ENCODE measurements at regions not wholly inside any gene's neighbourhood (a gene's known extent, or its start where the extent isn't known, plus 50 kb on each side); places are given as distances from the start of the nearest gene placed in this dataset.

DNA sequence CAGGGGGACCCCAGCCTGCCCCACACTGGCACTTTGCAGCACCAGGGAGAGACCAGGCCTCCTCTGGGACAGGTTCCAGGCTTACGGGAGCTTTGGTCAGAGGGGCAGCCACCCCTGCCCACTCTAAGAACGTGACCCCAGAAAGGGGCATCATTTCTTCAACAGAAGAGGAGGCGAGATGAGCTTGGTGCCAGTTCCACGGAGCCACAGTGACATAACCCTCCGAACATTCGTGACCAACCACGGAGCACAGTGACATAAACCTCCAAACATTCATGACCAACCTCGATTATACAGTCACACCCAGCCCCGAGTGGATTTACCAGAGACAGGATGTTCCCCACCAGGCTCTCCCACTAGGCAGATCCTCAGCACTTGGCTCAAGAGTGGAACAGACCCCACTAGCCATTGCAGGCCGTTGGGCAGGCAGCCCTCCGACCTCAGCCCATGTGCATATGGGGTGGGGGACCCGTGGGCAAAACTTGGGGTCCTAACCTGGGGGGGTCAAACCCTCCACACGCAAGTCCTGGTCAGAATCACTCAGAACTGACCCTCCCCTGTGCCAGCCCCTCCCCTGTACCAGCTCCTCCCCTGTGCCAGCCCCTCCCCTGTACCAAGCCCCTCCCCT lies 112.9 kb downstream of the METRNL start:
- peak; percentile 46 for DNase-seq (ENCODE audit: low read depth)

DNA sequence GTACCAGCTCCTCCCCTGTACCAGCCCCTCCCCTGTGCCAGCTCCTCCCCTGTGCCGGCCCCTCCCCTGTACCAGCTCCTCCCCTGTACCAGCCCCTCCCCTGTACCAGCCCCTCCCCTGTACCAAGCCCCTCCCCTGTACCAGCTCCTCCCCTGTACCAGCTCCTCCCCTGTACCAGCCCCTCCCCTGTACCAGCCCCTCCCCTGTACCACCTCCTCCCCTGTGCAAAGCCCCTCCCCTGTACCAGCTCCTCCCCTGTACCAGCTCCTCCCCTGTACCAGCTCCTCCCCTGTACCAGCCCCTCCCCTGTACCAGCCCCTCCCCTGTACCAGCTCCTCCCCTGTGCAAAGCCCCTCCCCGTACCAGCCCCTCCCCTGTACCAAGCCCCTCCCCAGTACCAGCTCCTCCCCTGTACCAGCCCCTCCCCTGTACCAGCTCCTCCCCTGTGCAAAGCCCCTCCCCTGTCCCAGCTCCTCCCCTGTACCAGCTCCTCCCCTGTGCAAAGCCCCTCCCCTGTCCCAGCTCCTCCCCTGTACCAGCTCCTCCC lies 113.5 kb downstream of the METRNL start:
- DNase-seq (ENCODE audit: low read depth) = peak; percentile 58

DNA sequence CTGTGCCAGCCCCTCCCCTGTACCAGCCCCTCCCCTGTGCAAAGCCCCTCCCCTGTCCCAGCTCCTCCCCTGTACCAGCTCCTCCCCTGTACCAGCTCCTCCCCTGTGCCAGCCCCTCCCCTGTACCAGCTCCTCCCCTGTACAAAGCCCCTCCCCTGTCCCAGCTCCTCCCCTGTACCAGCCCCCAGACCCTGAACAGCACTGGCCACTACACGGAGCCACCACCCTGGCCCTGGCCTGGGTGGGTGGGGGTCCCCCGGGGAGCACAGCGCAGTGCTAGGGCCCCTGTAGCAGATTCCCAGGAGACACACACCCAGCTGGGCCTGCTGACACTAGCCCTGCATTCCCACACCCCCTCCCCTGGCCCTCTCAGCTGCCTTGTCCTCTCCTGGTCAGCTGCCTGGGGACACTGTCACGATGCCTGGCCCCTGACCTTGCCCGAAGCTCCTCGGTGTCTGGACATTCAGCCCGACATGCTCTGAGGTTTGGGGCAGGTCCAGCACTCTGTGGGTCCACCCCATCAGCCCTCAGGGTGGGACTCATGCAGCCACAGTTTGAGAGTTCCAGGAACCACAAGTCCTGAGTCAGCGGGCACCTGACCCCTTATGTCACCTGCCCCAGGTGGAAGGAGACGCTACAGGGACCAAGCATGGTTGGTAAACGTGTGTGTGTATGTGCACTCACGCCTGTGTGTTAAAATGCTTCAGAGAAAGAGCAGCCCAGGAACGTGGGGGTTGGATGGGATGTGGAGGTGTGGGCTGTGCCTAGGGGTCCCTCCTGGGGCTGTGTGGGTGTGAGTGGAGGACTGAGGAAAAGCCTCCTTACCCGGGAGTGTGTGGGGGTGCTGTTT lies 114.2 kb downstream of the METRNL start:
- no peak for DNase-seq (ENCODE audit: low read depth)

DNA sequence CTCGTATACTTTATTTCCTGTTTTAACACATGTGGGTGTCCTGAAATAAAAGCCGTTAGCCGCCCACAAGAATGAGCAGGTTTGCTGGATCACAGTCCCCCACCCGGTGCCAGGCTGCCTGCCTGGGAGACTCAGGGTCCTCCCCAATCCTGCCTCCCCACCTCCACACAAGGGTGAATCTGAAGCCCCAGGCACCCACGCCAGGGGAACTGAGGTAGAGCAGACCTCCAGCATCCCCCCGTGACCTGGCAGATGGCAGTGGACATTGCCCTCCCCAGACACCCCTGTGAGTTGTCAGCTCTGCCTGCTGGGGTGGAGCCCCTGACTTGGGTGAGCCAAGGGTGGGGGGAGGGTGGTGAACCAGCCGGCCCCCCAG lies 114.8 kb downstream of the METRNL start:
- DNase-seq (ENCODE audit: low read depth) = no peak

DNA sequence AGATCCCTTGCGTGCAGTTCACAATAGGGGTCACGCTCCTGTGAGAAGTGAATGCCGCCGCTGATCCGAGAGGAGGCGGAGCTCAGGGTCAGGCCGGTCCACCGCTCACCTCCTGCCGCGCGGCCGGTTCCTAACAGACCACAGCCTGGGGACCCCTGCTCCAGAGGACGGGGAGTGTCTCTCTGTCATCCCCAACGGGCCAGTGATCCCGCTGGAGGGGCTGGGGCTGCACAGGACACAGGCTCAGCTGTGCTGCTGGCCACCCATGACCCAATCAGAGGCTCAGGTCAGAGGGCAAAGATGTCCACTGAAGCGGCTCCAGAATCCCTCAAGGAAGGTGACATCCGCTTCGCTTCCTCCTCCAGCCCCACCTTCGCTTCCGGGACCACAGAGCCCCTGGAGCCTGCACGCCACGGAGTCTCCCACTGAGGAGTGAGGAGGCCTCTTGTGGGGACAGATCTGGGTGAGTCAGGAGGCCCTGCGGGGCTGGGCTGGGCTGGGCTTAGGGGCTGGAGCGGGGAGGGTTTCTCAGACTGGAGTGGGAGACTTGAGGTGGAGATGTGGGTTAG lies 115.4 kb downstream of the METRNL start:
- peak; percentile 64 for DNase-seq (ENCODE audit: low read depth)

DNA sequence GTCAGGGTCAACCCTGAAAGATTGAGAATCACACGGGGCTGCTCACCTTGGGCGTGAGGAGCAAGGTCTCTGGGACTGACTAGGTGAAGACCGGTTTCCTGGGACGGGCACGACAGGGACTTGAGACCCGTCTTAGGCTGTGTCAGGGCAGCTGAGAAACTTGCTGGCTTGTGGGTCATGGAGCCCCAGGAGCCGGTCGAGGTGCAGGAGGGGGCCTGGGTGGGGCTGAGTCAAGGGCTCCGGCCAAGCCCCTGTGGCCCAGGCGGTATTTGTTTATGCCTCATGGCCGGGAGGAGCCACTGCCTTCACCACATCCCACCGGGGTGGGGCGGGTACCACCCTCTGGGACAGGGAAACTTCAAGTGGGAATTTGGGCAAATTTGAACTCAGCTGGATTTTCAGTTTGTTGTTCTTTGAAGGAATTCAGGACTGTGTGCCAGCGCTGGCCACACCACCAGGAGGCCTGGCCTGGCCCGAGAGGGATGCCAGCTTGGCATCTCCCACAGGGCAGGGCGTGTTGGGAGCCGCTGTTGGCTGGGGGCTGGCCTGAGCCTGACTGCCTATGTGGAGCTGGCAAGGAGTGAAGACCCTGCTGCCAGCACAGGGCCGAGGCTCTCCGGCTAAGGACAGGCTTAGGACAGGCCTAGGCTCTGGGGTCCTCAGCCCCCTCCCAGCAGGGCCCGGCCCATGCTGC lies 116.1 kb downstream of the METRNL start:
- peak; percentile 97 for DNase-seq (ENCODE audit: low read depth)

DNA sequence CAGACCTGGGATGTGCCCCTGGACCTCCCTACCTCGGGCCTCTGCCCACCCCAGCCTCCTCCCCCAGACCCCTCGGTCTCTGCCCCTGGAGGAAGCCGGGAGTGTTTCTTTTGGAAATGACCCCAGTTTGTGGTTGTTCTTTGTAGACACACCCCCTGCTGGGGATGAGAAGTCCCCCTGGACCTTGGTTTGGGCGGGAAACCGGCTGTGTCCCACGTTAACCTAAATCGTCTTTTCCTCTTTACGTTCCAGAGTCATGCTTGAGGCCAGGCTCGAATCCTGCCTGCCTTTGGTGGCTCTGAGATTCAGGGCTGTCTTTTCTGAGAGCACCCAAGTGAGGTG lies 116.6 kb downstream of the METRNL start:
- peak; percentile 89 for DNase-seq (ENCODE audit: low read depth)

DNA sequence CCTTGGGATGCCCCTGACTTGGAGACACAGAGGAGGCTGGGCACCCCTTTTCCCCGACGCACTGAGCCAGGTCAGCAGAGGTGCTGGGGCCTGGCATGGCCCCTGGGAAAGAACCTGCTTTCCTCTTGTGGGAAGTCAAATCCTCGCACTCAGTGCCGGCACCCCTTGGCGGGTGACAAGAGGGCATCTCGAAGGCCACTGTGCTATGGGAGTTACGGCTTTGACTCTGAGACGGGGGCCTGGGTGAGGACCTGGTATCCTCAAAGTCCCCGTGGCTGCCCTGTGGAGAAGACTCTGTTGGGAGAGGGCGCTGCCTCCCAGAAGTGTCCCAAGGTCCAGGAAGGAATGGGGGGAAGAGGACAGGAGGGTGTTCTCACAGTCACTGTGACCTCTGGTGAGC lies 117.0 kb downstream of the METRNL start:
- DNase-seq (ENCODE audit: low read depth) = no peak

DNA sequence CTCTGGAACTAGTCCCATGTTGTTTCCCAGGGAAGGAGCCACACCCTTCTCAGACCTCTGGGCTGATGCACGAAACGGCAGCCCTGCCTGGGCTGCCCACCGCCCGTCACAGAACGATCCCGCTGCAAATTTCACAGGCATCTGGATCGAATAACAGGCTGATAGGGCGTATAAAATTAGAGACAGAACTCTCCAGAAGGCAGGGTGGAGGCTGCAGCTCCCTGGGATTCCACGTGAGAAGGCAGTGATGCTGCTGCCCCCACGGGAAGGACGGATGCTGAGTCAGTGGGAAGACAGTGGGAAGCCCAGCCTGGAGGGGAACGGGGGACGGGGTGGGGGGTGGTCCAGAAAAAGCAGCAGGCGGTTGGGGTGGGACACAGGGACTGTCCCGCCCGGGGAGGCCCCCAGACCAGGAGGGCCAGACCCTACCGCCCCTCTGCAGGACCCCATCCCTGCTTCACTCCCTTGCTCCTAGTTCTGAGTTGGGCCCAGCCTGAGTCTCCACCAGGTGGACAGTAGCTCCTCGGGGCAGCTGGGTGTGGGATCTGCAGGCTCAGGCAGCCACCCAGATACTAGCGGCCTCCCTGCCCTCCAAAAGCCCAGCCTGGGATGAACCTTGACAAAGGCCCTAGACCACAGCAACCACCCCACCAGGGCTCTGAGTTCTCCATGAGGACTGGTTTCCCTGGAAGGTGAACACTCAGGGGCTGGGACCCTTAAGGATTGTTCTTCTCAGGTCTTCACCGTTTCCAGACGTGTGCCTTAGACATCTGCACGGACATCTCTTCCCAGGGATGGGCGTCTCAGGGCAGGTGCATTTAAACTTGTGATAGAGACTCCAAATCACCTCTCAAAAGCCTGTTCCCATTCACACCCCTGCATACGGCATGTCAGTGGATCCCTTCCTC lies 117.8 kb downstream of the METRNL start:
- DNase-seq (ENCODE audit: low read depth) = peak; percentile 74

DNA sequence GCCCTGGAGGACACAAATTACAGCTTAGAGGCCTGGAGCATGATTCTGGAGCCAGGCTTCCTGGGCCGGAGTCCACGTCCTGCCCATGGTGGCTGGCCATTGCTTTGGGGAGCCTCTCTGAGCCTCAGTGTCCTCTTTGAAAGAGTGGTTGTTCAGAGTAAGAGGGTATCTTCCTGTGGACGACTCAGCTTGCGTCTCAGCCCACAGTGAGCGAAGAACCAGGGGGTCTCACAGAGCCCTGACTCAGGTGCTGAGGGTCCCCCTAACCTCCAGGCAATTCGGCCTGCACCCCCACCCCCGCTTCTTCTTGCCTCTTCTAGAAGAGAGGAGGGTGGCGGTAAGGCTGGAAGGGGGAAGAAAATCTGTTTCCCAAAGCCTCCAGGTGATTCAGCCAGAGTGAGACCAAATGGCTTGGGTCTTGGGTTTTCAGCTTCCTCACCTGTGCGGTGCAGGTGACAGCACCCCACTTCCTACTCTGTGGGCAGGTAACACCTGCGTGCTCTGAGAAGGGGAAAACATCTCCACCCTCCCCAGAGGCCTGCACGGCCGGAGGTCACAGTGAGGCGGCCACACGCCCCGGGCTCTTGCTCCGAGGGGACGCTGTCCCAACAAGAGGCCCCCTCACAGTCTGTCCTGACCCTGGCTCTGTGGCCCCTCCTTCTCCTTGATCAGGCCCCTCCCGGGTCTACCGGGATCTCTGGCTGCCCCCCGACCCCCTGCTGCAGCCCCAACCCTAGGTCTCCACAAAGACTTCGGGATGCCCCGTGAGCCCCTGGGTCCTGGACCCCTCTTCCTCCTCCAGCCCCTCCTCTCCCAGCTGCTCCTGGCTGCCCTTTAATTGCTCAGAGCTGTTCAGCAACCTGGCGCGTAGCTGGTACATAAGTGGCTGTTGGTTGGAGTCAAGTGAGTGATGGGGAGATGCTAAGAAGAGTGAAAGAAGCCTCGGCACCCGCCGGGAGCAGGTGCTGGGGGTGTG lies 119.2 kb downstream of the METRNL start:
- no peak for DNase-seq (ENCODE audit: low read depth)

DNA sequence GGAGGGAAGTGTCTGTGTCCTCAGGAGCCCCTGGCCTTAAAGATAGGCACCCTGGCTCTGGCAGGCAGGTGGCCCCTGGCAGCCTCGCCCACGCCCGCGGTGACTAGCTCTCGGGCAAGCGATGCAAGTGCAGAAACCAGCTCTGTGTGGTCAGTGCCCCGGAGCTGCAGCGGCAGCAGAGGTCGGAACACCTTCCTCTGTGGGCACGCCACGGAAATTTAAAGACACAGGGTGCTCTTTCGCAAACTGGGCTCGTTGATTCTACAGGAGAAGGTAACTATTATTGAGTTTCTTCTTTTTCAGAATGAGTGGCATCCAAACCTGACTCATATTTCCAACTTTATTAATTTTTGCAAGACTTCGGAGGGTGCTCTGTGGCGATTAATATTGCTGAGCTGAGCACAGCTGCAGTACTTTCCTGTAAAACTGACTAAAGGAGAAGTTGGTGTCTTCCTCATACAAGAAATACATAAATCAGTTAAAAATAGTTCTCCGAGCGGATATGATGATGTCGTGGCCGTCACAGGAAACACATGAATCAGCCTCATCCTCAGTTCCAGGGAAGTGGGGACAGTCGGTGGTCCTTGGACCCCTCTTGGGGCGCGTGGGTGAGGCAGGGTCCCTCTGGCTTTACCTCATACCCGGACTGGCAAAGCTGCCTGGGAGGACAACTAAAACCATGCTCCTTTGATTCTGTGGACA lies 120.2 kb downstream of the METRNL start:
- DNase-seq (ENCODE audit: low read depth) = no peak

DNA sequence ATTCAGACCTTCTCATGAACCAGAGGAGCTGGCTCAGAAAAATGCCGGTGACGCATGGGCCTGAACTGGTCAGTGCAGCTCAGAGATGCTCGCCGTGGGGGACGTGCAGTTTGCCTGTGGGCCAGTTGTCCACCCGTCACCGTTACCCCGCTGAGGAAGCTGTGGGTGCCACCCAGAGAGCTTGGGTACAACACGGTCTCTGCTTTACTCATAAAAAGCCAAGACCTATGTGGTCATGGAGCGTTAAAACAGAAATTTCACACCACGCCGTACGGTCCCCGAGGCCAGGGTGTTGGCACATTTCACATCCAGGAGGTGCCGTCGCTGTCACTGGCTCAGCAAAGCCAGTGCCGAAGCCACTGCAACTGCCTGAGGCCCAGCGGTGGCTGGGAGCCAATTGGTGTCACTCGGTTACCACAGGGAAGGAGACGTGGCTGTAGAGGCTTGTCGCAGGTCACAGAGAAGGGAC lies 120.9 kb downstream of the METRNL start:
- peak; percentile 77 for DNase-seq (ENCODE audit: low read depth)

DNA sequence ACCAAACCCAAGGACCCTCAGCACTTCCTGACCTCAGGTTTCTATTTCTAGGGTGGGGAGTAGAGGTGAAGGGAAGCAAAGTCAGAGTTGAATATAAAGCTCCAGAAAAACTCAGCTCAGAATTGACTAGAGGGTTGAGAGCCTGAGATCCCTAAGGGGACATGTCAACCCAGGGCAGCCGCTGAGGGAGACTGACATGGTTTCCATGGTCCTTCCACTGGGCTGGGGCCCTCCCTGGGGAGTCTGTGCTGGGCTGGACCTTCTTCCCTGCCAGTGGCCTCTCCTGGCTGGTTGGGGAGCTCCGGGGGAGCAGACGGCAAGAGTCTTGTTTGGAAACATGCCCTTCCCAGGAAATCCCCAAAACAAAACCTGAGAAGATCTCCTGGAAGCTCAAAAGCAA lies 121.3 kb downstream of the METRNL start:
- DNase-seq (ENCODE audit: low read depth) = no peak

DNA sequence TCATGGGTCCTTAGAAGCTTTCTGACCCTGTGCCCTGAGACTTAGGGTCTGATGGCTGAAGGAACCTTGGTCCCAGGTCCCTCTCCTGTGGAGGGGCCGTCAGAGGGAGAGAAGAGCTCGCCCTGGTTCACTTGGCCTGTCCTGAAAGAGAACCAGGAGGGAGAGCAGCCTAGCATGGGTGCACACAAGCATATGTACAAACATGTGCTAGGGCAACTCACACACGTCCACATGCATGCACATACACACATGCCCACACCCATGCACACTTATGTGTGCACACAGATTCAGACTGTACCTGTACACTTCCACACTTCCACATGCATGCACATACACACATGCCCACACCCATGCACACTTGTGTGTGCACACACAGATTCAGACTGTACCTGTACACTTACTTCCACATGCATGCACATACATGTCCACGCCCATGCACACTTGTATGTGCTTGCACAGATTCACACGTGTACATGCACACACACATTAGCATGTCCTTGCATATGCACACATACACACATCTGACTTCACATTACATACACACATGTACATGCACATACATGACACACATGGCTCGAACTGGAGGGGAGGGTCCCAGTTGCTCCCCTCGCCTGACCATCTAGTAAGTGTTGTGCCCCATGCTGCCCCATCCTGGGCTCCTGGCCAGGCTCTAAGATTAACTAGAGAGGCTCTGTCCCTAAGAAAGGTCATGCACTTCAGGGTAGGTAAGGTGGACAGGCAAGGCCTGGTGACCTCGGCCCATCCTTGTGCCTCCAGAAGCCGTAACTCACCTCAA lies 122.0 kb downstream of the METRNL start:
- DNase-seq (ENCODE audit: low read depth) = no peak

DNA sequence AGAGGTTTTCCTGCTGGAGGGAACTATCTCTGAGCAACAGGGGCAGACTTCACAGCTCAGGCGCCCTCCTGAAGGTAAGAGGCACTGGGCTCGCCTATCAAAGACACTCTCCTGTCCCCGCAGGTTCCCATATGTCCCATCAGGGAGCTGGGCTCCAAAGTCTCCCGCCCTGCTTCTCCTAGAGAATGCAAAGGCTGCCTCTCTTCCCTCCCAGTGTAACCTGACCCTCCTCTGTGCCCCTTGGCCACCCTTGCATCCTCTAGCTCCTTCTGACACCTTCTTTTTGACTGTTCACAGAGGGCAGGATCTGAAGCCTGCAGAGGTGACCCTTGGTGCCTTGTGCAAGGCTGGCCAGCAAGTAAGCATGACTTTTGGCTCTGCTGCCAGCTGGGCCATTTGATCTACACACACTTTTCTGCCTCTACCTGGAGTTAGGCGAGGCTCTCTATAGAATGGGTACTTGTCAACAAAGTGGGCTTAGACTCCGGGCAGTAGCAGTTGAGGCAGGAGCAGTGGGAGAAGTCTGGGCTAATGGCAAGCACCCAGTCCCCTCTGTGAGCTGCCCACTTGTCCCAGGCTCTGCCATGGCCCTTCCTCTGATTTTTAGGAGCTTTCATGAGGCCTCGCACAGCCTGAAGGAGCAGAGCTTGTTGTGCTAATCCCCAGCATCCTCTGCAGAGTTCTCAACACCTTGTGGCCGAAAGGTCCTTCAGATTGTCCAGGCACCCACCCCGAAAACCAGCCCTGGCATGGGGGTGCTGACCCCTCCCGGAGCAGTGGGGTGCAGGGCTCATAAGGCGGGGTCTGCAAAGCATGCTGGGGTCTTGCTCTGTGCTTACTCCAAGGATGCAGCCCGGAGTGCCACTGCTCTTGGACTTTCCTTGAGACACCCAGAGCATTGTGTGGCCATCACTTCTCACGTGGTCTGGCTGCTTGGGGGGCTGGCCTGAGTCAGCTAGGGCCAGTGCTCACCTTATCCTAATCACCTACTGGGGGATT lies 122.9 kb downstream of the METRNL start:
- DNase-seq (ENCODE audit: low read depth) = no peak

DNA sequence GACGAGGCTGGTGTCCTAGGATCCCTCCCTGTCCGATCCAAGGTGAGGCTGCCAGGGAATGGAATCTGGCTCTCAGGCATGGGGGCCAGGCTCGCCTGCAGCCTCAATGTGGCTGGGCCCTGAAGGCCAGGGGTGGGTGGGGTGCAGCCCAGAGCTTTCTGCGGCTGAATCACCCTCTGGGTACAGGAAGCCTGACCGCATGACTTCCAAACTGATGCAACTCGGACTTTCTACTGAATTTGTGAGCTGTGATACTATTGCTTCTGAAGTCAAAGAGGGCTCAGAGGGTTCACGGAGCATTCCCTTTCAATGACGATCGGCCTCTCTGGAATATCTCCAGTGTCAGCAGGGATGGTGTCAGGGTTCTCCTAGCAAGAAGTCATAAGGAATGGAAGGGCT lies 123.7 kb downstream of the METRNL start:
- DNase-seq (ENCODE audit: low read depth) = peak; percentile 98

DNA sequence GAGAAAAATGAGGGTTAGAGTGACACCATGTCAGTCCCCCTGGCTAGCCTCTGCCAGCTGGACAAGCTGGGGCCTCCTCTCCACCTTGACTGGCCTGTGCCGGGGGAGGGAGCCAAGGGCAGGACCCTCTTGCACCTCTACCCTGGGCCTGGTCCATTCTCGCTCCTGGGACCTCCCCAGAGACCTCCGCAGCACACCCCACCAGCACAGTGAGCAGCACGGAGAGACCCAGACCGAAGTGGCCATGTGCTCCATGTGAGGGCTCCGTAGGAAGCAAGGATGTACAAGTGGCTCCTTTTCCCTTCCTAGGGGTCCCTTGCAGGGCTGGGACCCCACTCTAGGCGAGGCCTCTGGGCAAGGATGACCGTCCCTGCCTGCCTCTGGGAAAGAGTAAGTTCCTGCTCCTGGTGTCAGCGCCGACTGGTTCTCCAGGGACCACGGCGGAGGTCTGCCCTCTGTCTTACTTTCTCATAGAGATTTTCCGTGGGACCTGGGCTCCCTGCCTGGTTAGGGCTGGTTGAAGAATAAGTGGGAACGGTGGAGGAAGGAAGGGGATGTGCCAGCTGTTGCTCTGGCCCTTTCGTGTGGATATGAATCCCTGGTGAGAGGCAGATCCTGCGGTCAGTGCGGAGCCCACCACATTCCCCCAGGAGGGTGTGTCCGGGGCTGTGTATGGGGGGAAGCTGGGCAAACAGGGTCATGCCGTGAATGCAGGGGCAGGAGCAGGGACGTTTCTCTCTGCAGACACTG lies 124.2 kb downstream of the METRNL start:
- DNase-seq (ENCODE audit: low read depth) = peak; percentile 48
